Activated CD8-positive, alpha-beta T cell treated with anti-CD3 and anti-CD28 coated beads for 36 hours (primary cell): ENCODE measurements at regions not wholly inside any gene's neighbourhood (a gene's known extent, or its start where the extent isn't known, plus 50 kb on each side); places are given as distances from the start of the nearest gene placed in this dataset.

Experiments
- ATAC-seq: fragments of 200-7000 bp; cut with Tn5 transposase; one replicate; pipeline ENCODE4 v1.10.0; 2021; ENCODE audit warnings: mild to moderate bottlenecking, moderate library complexity
- CTCF ChIA-PET: fragments of 350-600 bp; sonication (Branson Sonifier 250); formaldehyde crosslinking; loops from one replicate; lab custom pipeline; 2021; ENCODE audit warnings: antibody characterized with exemption; lab: Charles Lee
- POLR2A ChIA-PET: fragments of 350-600 bp; sonication (Branson Sonifier 250); formaldehyde crosslinking; loops from one replicate; lab custom pipeline; 2021; ENCODE audit warnings: antibody characterized with exemption; lab: Charles Lee
- DNase-seq: peaks from one replicate; pipeline ENCODE4 v3.0.0-alpha.2; 2020
- H3K27ac Mint-ChIP-seq: one replicate; pipeline ENCODE4 v1.8.0; 2021; ENCODE audit warnings: mild to moderate bottlenecking, mixed read lengths
- H3K27me3 Mint-ChIP-seq: one replicate; pipeline ENCODE4 v1.8.0; 2021; ENCODE audit warnings: mixed read lengths
- H3K36me3 Mint-ChIP-seq: one replicate; pipeline ENCODE4 v1.8.0; 2021; ENCODE audit warnings: low read depth, mixed read lengths
- H3K4me1 Mint-ChIP-seq: one replicate; pipeline ENCODE4 v1.8.0; 2021; ENCODE audit warnings: low read depth, mixed read lengths
- H3K4me3 Mint-ChIP-seq: one replicate; pipeline ENCODE4 v1.8.0; 2021; ENCODE audit warnings: mild to moderate bottlenecking, moderate library complexity, mixed read lengths
- H3K9me3 Mint-ChIP-seq: one replicate; pipeline ENCODE4 v1.8.0; 2021; ENCODE audit warnings: mixed read lengths
- CTCF ChIP-seq: fragments of 200-600 bp; IDR thresholded peaks from one replicate; pipeline ENCODE4 v1.8.0; 2022; ENCODE audit warnings: antibody characterized with exemption, mild to moderate bottlenecking
- intact Hi-C: fragments of 100-400 bp; cut with micrococcal nuclease; formaldehyde crosslinking; loops from one replicate; pipeline ENCODE4 v1.10.0; 2022

GRCh38 chr13:110815471-110816204 is 99.2 kb downstream of the ANKRD10 start:
- intact Hi-C loops: loop anchor here (10.0 kb wide), 1 partner anchor 101 kb away; the partner anchor contains the start of gene ING1
- H3K4me1 Mint-ChIP-seq: peaks cover 14% of the 10 kb centered on the region
- no peak for ATAC-seq
- DNase-seq: no peak
- ChIA-PET POLR2A (no interaction called here), CTCF (interaction anchor here (0.6 to 2.2 kb wide), 3 partner anchors 171 to 225 kb away, joined by 3 to 7 read pairs (median 3); no protein-coding TSS in a partner anchor)
- H3K4me3 Mint-ChIP-seq: no peak overlapping the region
- no peak overlapping the region for H3K27ac Mint-ChIP-seq
- no peaks in the 10 kb centered on the region for H3K36me3 Mint-ChIP-seq
- H3K27me3 Mint-ChIP-seq: peaks cover 25% of the 10 kb centered on the region
- H3K9me3 Mint-ChIP-seq: no peaks in the 10 kb centered on the region
- no peak for TF ChIP-seq CTCF

DNA sequence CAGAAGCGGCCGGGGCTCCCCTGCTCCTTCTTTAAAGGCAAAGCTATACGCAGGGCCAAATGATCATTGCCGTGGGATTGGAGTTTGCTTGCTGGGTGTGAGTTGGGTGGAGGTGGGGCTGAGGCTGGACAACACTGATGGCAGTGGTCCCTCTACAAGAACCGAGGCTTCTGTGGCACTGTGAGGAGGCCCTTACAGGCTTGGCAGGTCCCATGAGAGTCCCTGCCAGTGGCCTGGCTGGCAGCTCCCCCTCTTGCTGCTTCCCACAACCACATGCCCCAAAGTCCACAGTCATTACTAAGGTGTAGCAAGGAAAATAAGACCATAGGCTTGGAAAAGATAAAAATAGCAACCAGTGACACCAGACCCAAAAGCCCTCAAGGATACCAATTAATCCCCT is 98.4 kb downstream of the ANKRD10 start:
- Mint-ChIP-seq H3K27me3 (peaks cover 17% of the 10 kb centered on the region), H3K36me3 (no peaks in the 10 kb centered on the region), H3K4me3 (no peak overlapping the region), H3K9me3 (no peaks in the 10 kb centered on the region), H3K27ac (no peak overlapping the region), H3K4me1 (peaks cover 13% of the 10 kb centered on the region)
- ChIA-PET POLR2A (no interaction called here), CTCF (interaction anchor here (0.6 to 2.2 kb wide), 3 partner anchors 172 to 226 kb away, joined by 3 to 7 read pairs (median 3); no protein-coding TSS in a partner anchor)
- DNase-seq (no peak), ATAC-seq (no peak)
- TF ChIP-seq CTCF: no peak
- intact Hi-C loops: loop anchor here (10.0 kb wide), 1 partner anchor 102 kb away; the partner anchor contains the start of gene ING1

GRCh38 chr13:110817143-110817542 is 97.7 kb downstream of the ANKRD10 start:
- Mint-ChIP-seq H3K9me3 (no peaks in the 10 kb centered on the region), H3K4me3 (no peak overlapping the region), H3K36me3 (no peaks in the 10 kb centered on the region), H3K27ac (no peak overlapping the region), H3K4me1 (peaks cover 10% of the 10 kb centered on the region), H3K27me3 (peaks cover 12% of the 10 kb centered on the region)
- ChIA-PET POLR2A (no interaction called here), CTCF (interaction anchor here (1.3 to 2.2 kb wide), 4 partner anchors 135 to 361 kb away, joined by 3 to 9 read pairs (median 6); no protein-coding TSS in a partner anchor)
- ATAC-seq: no peak
- intact Hi-C loops: loop anchor here (10.0 kb wide), 1 partner anchor 102 kb away; the partner anchor contains the start of gene ING1
- TF ChIP-seq CTCF: no peak
- no peak for DNase-seq

DNA sequence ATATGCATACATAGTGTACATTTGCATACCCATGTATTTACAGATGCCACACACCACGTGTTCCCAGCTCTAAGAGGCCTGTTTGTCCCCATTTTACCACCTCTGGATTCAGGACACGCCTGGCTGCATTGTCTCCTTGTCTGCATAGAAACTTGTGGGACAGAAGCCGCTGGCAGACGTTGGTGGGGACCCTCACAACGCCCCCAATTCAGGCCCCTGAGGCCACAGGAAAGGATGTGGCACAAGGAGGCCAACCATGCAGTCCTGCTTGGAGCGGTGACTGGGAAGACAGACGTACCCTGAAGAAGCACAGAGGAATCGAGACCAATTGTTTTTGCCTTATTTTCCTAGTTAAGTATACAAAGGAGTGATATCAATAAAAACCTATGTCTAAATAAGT is 96.1 kb downstream of the ANKRD10 start:
- H3K36me3 Mint-ChIP-seq: no peaks in the 10 kb centered on the region
- no peak overlapping the region for H3K27ac Mint-ChIP-seq
- H3K4me1 Mint-ChIP-seq: peaks cover 12% of the 10 kb centered on the region
- DNase-seq (no peak), ATAC-seq (no peak)
- intact Hi-C loops: loop anchor here (10.0 kb wide), 1 partner anchor 104 kb away; the partner anchor contains the start of gene ING1
- H3K9me3 Mint-ChIP-seq: no peaks in the 10 kb centered on the region
- H3K4me3 Mint-ChIP-seq: no peak overlapping the region
- peaks cover 4% of the 10 kb centered on the region for H3K27me3 Mint-ChIP-seq
- ChIA-PET CTCF (interaction anchor here (0.6 to 2.2 kb wide), 12 partner anchors 9 to 363 kb away, joined by 3 to 13 read pairs (median 4); no protein-coding TSS in a partner anchor), POLR2A (interaction anchor here (0.8 to 1.2 kb wide), 3 partner anchors 96 to 397 kb away, joined by 3 to 4 read pairs (median 3); partner anchors contain the start of gene ANKRD10)
- TF ChIP-seq CTCF: no peak
